ENCODE measurements at regions not wholly inside any gene's neighbourhood (a gene's known extent, or its start where the extent isn't known, plus 50 kb on each side); places are given as distances from the start of the nearest gene placed in this dataset.

DNA sequence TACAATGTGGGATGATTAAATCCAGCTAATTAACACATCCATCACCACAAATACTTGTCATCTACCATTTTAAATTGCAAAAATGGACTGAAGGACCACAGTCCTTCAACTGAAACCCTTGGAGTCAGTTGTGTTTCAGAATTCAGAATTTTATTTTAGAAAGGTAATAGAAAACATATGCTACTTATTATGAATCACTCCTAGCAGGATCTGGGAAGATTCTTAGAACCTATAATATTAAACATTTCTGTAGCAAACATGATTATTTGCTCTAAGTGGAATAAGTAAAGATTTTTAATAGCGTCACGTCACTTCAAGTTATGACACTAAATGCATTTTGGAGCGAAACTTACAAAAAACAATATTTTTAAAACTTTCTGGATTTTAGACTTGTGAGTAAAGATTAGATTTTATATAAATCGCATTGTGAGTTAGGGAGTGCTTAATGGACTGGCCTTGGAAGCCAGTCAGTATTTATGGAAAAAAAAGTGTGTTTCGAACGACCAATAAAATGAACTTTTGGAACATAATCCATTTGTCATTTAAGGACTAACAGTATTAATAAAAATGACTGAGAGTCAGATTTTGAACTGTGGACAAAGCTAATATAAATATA is 71.8 kb upstream of the PHACTR2 start:
- TF ChIP-seq, protein P1, sequence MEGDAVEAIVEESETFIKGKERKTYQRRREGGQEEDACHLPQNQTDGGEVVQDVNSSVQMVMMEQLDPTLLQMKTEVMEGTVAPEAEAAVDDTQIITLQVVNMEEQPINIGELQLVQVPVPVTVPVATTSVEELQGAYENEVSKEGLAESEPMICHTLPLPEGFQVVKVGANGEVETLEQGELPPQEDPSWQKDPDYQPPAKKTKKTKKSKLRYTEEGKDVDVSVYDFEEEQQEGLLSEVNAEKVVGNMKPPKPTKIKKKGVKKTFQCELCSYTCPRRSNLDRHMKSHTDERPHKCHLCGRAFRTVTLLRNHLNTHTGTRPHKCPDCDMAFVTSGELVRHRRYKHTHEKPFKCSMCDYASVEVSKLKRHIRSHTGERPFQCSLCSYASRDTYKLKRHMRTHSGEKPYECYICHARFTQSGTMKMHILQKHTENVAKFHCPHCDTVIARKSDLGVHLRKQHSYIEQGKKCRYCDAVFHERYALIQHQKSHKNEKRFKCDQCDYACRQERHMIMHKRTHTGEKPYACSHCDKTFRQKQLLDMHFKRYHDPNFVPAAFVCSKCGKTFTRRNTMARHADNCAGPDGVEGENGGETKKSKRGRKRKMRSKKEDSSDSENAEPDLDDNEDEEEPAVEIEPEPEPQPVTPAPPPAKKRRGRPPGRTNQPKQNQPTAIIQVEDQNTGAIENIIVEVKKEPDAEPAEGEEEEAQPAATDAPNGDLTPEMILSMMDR (IDR thresholded peaks at IDR 0.05): no peak
- no peak for TF ChIP-seq POLR2A (IDR thresholded peaks at IDR 0.05)

Data from lower leg skin (tissue), 3 donors.